GM21381 (cell line): ENCODE measurements at regions not wholly inside any gene's neighbourhood (a gene's known extent, or its start where the extent isn't known, plus 50 kb on each side); places are given as distances from the start of the nearest gene placed in this dataset.
"Not testable (repeated sequence)": the region's sequence is repeated elsewhere in the genome, so short reads cannot be mapped to it uniquely, and the experiment has no call there.

Experiments used
- ATAC-seq: cut with Tn5 transposase; IDR thresholded peaks from one replicate; pipeline ENCODE4 v1.9.1; 2021; ENCODE audit warnings: mild to moderate bottlenecking, moderate library complexity; ENCODE audit not compliant: unreplicated experiment

DNA sequence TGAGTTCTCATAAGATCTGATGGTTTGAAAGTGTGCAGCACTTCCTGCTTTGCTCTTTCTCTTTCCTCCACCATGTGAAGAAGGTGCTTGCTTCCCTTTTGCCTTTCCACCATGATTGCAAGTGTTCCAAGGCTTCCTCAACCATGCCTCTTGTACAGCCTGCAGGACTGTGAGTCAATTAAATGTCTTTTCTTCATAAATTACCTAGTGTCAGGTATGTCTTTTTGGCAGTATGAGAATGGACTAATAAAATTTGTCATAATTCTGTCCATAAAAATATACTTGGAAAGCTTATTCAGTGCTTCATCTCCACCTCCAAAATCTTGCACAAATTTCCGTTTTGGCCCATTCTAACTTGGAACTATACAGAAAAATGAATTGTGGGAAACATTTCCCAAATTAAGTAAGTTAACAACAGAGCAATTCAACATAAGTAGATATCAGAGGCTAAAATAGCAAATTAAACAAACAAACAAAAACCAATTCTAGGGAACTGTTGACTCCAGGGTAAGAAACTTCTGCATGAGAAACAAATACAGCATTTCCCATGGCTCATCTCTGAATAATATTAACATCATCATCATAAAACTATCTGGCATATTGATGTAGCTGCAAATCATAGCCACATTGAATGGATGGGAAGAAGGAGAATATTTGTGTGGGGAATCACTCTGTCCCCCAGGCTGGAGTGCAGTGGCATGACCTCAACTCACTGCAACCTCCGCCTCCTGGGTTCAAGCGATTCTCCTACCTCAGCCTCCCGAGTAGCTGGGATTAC is 459.5 kb upstream of the FAR2 start:
- no peak for ATAC-seq

GRCh38 chr12:28693565-28694219 is 455.4 kb upstream of the FAR2 start:
- ATAC-seq = no peak

DNA sequence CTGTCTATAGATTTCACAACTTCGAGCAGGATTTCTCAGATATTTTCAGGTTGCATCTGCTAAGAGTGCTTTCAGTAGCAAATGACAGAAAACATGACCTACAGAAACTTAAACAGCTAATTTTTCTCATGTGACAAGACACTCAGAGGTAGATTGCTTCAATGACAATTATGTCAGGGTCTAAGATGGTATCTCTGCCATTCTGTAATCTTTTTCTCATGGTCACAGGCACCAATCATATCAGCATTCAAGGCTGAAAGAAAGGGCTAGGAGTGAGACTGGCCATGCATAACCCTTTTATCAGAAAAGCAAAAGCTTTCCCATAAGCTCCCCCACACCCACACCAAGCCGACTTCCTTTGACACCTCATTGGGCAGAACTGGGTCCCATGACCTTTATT is 450.5 kb upstream of the FAR2 start:
- ATAC-seq = no peak

GRCh38 chr12:28699029-28699428 is 450.0 kb upstream of the FAR2 start:
- no peak for ATAC-seq

DNA sequence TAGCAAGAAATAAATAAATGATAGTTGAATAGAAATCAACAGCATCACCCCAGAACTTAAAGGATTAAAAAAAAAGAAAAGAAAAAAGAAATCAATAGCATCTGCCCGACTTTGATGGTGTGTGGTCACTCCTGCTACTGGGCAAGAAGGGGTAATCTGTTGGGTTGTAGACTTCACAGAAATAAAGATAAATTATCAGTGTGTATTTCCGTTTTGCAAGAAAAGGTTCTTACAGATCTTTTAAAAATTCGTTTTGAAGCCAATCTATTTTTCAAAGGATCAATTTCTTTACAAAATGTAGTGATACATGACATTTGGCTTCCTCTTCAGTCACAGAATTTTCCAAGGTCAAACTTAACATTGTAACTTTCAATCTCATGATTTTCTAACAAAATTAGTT is 448.9 kb upstream of the FAR2 start:
- ATAC-seq = no peak

GRCh38 chr12:28704477-28705169 is 444.5 kb upstream of the FAR2 start:
- ATAC-seq = no peak

DNA sequence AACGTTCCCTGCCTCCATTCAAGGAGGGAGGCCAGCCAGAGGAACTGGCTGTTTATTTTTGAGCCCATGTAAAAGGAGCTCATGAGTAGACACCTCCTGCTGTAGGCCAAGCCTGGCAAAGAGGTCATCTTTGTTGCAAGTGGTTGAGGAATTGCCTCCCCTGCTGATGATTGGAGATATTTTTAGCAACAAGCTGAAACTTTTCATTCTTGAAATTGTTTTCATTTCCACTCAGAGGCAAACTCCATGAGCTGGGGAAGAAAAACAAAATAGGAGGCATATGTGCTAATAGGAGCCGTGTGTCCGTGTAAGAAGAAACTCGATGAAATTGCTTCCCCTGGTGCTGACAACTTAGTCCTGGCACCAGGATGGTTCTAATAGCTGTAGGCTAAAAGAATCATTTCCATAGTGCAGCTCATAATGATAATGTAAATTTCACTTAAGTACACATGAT is 440.1 kb upstream of the FAR2 start:
- no peak for ATAC-seq

- ATAC-seq = no peak
Measured at GRCh38 chr12:28709986-28710685, 438.9 kb upstream of the FAR2 start.

- no peak for ATAC-seq
Measured at GRCh38 chr12:28710882-28711281, 438.2 kb upstream of the FAR2 start.

- no peak for ATAC-seq
Measured at GRCh38 chr12:28711421-28711820, 437.7 kb upstream of the FAR2 start.

GRCh38 chr12:28742791-28743190 is 406.3 kb upstream of the FAR2 start:
- no peak for ATAC-seq

- ATAC-seq = no peak
Measured at GRCh38 chr12:28746734-28747325, 402.2 kb upstream of the FAR2 start.

DNA sequence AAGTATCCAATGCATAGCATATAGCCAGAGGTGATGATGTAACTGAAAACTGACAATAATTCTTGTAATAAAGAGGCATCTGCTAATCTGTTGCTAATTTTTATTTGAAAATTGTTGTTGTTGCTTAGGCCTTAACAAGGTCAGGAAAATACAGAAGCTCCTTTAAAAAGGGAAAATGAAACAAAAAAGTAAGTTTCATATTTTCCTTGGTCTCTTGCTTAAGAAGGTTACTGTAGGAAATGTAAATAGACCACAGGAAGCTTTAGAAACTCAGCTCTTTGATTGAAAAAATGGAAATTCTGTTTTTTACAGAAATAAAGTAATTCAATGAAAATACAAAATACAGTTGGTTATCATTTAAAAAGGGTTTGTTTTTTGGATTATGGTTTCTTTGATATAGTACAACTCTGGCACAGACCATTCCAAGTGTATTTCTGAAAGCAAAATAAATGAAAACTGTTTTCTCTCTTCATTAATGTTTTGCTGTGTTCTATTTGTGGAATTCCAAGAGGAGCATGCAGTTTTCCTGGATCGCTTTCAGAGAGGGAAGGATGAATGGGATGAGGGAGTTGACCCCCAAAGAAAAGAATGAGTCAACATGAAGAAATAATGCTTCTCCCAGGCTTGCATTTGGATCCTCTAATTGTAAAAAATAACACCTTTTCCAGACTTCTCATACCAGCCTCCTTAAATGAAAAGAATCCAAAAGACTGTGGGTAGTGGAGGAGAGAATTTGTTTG is 398.0 kb upstream of the FAR2 start:
- ATAC-seq = no peak

DNA sequence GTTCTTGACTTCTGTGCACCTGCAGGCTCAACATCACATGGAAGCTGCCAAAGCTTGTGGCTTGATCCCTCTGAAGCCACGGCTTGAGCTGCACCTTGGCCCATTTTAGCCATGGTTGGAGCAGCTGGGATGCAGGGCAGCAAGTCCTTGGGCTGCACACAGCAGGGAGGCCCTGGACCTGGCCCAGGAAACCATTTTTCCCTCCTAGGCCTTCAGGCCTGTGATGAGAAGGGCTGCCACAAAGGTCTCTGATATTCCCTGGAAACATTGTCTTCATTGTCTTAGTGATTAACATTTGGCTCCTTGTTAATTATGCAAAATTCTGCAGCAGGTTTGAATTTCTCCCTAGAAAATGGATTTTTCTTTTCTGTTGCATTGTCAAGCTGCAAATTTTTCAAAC is 394.1 kb upstream of the FAR2 start:
- no peak for ATAC-seq

DNA sequence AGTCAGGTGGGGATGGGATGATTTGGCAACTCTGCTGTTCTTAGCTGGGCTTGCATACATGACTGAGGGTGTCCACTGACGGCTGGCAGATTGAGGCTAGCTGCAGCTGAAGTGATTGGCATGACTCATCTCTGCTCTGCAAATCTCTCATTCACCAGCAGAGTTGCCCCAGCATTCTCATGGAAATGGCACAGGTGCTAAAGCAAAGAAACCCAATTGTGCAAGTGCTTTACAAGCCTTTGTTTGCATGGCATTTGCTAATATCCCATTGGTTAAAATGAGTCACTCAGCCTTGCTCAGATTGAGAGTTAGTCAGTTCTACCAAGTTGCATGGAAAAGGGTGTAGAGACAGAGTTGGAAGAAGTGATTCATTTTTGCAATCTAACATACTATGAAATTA is 389.7 kb upstream of the FAR2 start:
- ATAC-seq = no peak

DNA sequence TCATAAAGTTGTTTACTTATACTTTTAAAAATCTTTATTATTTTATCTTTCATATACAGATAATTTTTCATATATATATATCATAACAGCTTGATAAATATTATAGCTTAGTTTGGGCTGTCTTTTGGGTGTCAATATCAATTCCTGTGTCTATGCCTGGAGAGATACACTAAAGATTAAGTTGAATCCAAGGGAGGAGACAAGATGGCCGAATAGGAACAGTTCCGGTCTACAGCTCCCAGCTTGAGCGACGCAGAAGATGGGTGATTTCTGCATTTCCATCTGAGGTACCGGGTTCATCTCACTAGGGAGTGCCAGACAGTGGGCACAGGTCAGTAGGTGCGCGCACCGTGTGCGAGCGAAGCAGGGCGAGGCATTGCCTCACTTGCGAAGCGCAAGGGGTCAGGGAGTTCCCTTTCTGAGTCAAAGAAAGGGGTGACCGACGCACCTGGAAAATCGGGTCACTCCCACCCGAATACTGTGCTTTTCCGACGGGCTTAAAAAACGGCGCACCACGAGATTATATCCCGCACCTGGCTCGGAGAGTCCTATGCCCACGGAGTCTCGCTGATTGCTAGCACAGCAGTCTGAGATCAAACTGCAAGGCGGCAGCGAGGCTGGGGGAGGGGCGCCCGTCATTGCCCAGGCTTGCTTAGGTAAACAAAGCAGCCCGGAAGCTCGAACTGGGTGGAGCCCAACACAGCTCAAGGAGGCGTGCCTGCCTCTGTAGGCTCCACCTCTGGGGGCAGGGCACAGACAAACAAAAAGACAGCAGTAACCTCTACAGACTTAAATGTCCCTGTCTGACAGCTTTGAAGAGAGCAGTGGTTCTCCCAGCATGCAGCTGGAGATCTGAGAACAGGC is 388.8 kb upstream of the FAR2 start:
- ATAC-seq = not testable (repeated sequence)

- not testable (repeated sequence) for ATAC-seq
Measured at GRCh38 chr12:28761897-28762296, 387.2 kb upstream of the FAR2 start.

- ATAC-seq = no peak
Measured at GRCh38 chr12:28766398-28766797, 382.7 kb upstream of the FAR2 start.

DNA sequence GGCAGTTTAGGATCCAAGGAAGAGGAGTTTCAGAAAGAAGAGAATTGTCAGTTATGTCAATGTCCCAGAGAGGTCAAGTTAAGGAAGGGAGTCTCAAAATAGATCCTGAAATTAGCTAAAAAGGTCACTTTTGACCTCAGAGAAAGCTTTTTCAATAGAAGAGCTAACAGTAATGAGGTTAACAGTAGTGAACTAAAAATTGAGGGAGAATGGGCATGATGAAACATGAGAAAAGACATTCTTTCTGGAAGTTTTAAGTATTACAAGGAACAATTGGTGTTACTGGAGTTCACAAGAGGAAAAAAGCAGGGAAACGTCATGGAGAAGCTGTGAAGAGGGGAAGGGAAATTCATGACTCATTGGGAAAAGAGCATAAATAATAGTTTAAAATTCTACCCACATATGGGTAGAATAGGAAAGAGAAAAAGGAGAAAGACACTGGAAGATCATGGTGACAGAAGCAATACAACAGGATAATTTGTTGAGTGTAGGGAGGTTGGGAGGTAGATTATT is 381.2 kb upstream of the FAR2 start:
- ATAC-seq = no peak
